Cerebellar nuclear complex (tissue), 1 donor: ENCODE measurements at regions not wholly inside any gene's neighbourhood (a gene's known extent, or its start where the extent isn't known, plus 50 kb on each side); places are given as distances from the start of the nearest gene placed in this dataset.
"Not testable (repeated sequence)": the region's sequence is repeated elsewhere in the genome, so short reads cannot be mapped to it uniquely, and the experiment has no call there.

Experiments
- DNase-seq, 2 experiments: peaks; one replicate each; lab custom pipeline; 2025; lab: John Stamatoyannopoulos, UW

- no peak for DNase-seq
Observed at GRCh38 chr5:77909237-77909636, 133.1 kb upstream of the TBCA start.

- no peak for DNase-seq
Observed at GRCh38 chr5:77908787-77909186, 132.6 kb upstream of the TBCA start.

GRCh38 chr5:77907786-77908185 lies 131.6 kb upstream of the TBCA start:
- DNase-seq, result no peak

- no peak for DNase-seq
Observed at GRCh38 chr5:77906806-77907205, 130.7 kb upstream of the TBCA start.

GRCh38 chr5:77904362-77904761 lies 128.2 kb upstream of the TBCA start:
- no peak for DNase-seq

GRCh38 chr5:77900691-77901090 lies 124.6 kb upstream of the TBCA start:
- DNase-seq, result no peak

- no peak for DNase-seq
Observed at GRCh38 chr5:77898385-77898784, 122.2 kb upstream of the TBCA start.

- DNase-seq, result no peak
Observed at GRCh38 chr5:77896338-77896737, 120.2 kb upstream of the TBCA start.

GRCh38 chr5:77894103-77894502 lies 118.0 kb upstream of the TBCA start:
- not testable (repeated sequence) for DNase-seq

GRCh38 chr5:77893225-77893860 lies 117.2 kb upstream of the TBCA start:
- DNase-seq, result no peak

- no peak for DNase-seq
Observed at GRCh38 chr5:77892061-77893010, 116.2 kb upstream of the TBCA start.

- DNase-seq, result no peak
Observed at GRCh38 chr5:77885519-77885918, 109.4 kb upstream of the TBCA start.

- DNase-seq, result no peak
Observed at GRCh38 chr5:77882670-77883257, 106.6 kb upstream of the TBCA start.

- DNase-seq, result no peak
Observed at GRCh38 chr5:77881528-77881927, 105.4 kb upstream of the TBCA start.

- no peak for DNase-seq
Observed at GRCh38 chr5:77877516-77878355, 101.6 kb upstream of the TBCA start.

- no peak for DNase-seq
Observed at GRCh38 chr5:77876862-77877502, 100.8 kb upstream of the TBCA start.

- no peak for DNase-seq
Observed at GRCh38 chr5:77876316-77876715, 100.2 kb upstream of the TBCA start.

GRCh38 chr5:77874691-77875090 lies 98.6 kb upstream of the TBCA start:
- no peak for DNase-seq

- DNase-seq, result no peak
Observed at GRCh38 chr5:77873239-77873638, 97.1 kb upstream of the TBCA start.

- no peak for DNase-seq
Observed at GRCh38 chr5:77871946-77872345, 95.8 kb upstream of the TBCA start.

- DNase-seq, result no peak
Observed at GRCh38 chr5:77871016-77871415, 94.9 kb upstream of the TBCA start.
